Esophagus muscularis mucosa (tissue), 4 donors: ENCODE measurements at regions not wholly inside any gene's neighbourhood (a gene's known extent, or its start where the extent isn't known, plus 50 kb on each side); places are given as distances from the start of the nearest gene placed in this dataset.

Source experiments
- DNase-seq: peaks from one replicate; pipeline ENCODE4 v3.0.0-alpha.2; 2017; ENCODE audit errors: extremely low spot score
- H3K27ac ChIP-seq, 4 donors: fragments of 200-600 bp; sonication (generic); replicated peaks in 1 of 4; 1 replicate in 3 of 4; 2 replicates in 1 of 4; pipeline ENCODE4 v1.5.1; 2016 to 2019; ENCODE audit warnings: mild to moderate bottlenecking in 1 of 4
- H3K27me3 ChIP-seq, 4 donors: fragments of 200-600 bp; sonication (generic); one replicate each; pipeline versions ENCODE4 v1.5.1 to v1.6.0; 2016 to 2019
- H3K36me3 ChIP-seq, 4 donors: fragments of 200-600 bp; sonication (generic); one replicate each; pipeline ENCODE4 v1.5.1; 2016 to 2019
- H3K4me1 ChIP-seq, 4 donors: fragments of 200-600 bp; sonication (generic); one replicate each; pipeline ENCODE4 v1.5.1; 2016 to 2019
- H3K4me3 ChIP-seq, 4 donors: fragments of 200-600 bp; sonication (generic); 1 replicate in 2 of 4; 2 replicates in 2 of 4; pipeline ENCODE4 v1.5.1; 2016 to 2019; ENCODE audit warnings: mild to moderate bottlenecking in 4 of 4, moderate library complexity in 1 of 4
- H3K9me3 ChIP-seq, 4 donors: fragments of 200-600 bp; sonication (generic); 1 replicate in 3 of 4; 2 replicates in 1 of 4; pipeline ENCODE4 v1.5.1; 2016 to 2019
- EP300 ChIP-seq: sonication (generic); formaldehyde crosslinking; IDR thresholded peaks from one replicate; pipeline ENCODE4 v1.6.1; 2017; ENCODE audit warnings: antibody characterized with exemption
- POLR2A ChIP-seq: fragments of 450-650 bp; IDR thresholded peaks from one replicate; pipeline ENCODE4 v1.6.1; 2017; ENCODE audit warnings: antibody characterized with exemption, moderate library complexity, mild to moderate bottlenecking, low read depth
- POLR2AphosphoS5 ChIP-seq, 2 donors: sonication (generic); formaldehyde crosslinking; IDR thresholded peaks; one replicate each; pipeline ENCODE4 v1.6.1; 2017; ENCODE audit warnings: antibody characterized with exemption in 2 of 2
- WGBS: methylation state at CpG from one replicate; pipeline ENCODE4 v1.1.5; 2018; 5-methylcytosine and 5-hydroxymethylcytosine counted together
- intact Hi-C: fragments of 100-400 bp; cut with DNase I; formaldehyde crosslinking; loops from one replicate; pipeline ENCODE4 v1.15.1; 2023
- TF ChIP-seq, protein P1 (sequence below), 3 experiments: fragments of 200-600 bp in 2 of 3; fragments of 450-650 bp in 1 of 3; sonication (generic) in 2 of 3; IDR thresholded peaks; one replicate each; pipeline ENCODE4 v1.5.1; 2017 to 2019; ENCODE audit warnings: antibody characterized with exemption in 3 of 3, mild to moderate bottlenecking in 2 of 3, moderate library complexity in 1 of 3

- Histone ChIP-seq H3K4me1 (no peaks in the 10 kb centered on the region), H3K4me3 (no peak overlapping the region), H3K9me3 (no peaks in the 10 kb centered on the region), H3K36me3 (no peaks in the 10 kb centered on the region), H3K27ac (no peak overlapping the region), H3K27me3 (no peaks in the 10 kb centered on the region)
- 74% methylated on average over 3 of the region's 3 CpGs for WGBS
- intact Hi-C loops: no loop called here
- no peak for DNase-seq
- TF ChIP-seq POLR2A (no peak), POLR2AphosphoS5 (IDR thresholded peaks at IDR 0.05) (no peak), EP300 (no peak)
- TF ChIP-seq, protein P1, sequence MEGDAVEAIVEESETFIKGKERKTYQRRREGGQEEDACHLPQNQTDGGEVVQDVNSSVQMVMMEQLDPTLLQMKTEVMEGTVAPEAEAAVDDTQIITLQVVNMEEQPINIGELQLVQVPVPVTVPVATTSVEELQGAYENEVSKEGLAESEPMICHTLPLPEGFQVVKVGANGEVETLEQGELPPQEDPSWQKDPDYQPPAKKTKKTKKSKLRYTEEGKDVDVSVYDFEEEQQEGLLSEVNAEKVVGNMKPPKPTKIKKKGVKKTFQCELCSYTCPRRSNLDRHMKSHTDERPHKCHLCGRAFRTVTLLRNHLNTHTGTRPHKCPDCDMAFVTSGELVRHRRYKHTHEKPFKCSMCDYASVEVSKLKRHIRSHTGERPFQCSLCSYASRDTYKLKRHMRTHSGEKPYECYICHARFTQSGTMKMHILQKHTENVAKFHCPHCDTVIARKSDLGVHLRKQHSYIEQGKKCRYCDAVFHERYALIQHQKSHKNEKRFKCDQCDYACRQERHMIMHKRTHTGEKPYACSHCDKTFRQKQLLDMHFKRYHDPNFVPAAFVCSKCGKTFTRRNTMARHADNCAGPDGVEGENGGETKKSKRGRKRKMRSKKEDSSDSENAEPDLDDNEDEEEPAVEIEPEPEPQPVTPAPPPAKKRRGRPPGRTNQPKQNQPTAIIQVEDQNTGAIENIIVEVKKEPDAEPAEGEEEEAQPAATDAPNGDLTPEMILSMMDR (IDR thresholded peaks at IDR 0.05): no peak
Observed at GRCh38 chr6:137395316-137395715, 98.9 kb downstream of the OLIG3 start.

DNA sequence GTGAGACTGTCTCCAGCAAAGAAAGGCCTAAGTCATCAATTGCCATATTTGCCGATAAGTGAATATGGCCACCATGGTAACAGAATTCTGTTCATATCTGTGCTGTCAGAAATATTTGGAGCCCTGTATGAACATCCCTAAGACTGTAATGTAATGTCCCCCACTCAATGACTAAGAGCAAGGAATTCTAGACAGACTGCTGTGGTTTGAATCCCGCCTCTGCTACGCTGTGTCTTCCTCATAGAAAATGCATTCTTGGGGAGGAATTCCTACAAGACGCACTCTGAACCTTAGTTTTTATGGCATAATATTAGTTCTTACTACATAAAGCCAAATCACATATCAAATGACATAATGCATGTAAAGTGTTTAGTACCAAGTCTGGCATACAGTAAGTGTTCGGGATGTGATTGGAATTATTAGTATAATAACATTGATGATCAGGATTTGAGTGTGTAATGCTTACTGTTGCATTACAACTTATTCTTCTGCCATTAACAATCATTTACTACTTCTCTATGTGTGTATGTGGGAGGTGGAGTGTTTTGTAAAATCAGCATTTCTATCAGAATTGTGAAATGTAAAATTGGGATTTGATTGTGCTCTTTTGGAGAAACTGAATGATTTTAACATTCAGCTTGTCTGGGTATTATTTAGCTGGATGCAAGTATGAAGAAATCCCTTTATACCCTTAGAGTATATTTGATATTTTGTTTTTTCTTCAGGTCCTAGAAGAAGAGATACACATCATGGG lies 103.0 kb downstream of the OLIG3 start:
- H3K36me3 ChIP-seq: no peaks in the 10 kb centered on the region
- no peak overlapping the region for H3K27ac ChIP-seq
- no peak overlapping the region for H3K4me3 ChIP-seq
- intact Hi-C loops: no loop called here
- no peak for DNase-seq
- H3K9me3 ChIP-seq: no peaks in the 10 kb centered on the region
- WGBS: 97% methylated on average over 5 of the region's 5 CpGs
- H3K27me3 ChIP-seq: no peaks in the 10 kb centered on the region
- no peaks in the 10 kb centered on the region for H3K4me1 ChIP-seq
- TF ChIP-seq POLR2AphosphoS5 (IDR thresholded peaks at IDR 0.05) (no peak), POLR2A (no peak), EP300 (no peak)
- TF ChIP-seq, protein P1 (IDR thresholded peaks at IDR 0.05): no peak

- TF ChIP-seq, protein P1 (IDR thresholded peaks at IDR 0.05): no peak
- TF ChIP-seq POLR2A: no peak
- TF ChIP-seq POLR2AphosphoS5 (IDR thresholded peaks at IDR 0.05): no peak
- TF ChIP-seq EP300: no peak
- H3K9me3 ChIP-seq: no peaks in the 10 kb centered on the region
- intact Hi-C loops: no loop called here
- DNase-seq: no peak
- no peaks in the 10 kb centered on the region for H3K27me3 ChIP-seq
- 55% methylated on average over 4 of the region's 4 CpGs for WGBS
- no peaks in the 10 kb centered on the region for H3K4me1 ChIP-seq
- no peak overlapping the region for H3K27ac ChIP-seq
- no peaks in the 10 kb centered on the region for H3K36me3 ChIP-seq
- no peak overlapping the region for H3K4me3 ChIP-seq
Observed at GRCh38 chr6:137390334-137390733, 103.9 kb downstream of the OLIG3 start.

GRCh38 chr6:137389150-137389704 lies 105.0 kb downstream of the OLIG3 start:
- no peak for DNase-seq
- H3K4me3 ChIP-seq: no peak overlapping the region
- H3K36me3 ChIP-seq: no peaks in the 10 kb centered on the region
- H3K27ac ChIP-seq: no peak overlapping the region
- intact Hi-C loops: no loop called here
- H3K27me3 ChIP-seq: no peaks in the 10 kb centered on the region
- H3K4me1 ChIP-seq: no peaks in the 10 kb centered on the region
- WGBS: 48% methylated on average over 6 of the region's 6 CpGs
- TF ChIP-seq, protein P1 (IDR thresholded peaks at IDR 0.05): no peak
- TF ChIP-seq POLR2AphosphoS5 (IDR thresholded peaks at IDR 0.05) (no peak), EP300 (no peak)
- H3K9me3 ChIP-seq: no peaks in the 10 kb centered on the region
